GM12878 (cell line): ENCODE measurements at regions not wholly inside any gene's neighbourhood (a gene's known extent, or its start where the extent isn't known, plus 50 kb on each side); places are given as distances from the start of the nearest gene placed in this dataset.
"Not testable (repeated sequence)": the region's sequence is repeated elsewhere in the genome, so short reads cannot be mapped to it uniquely, and the experiment has no call there.

Source experiments
- ATAC-seq: fragments of 200-7000 bp; cut with Tn5 transposase; 3 replicates; pipeline ENCODE4 v1.9.1; 2020; ENCODE audit warnings: mild to moderate bottlenecking, moderate library complexity
- BruUV-seq: library from RNA; stranded (reverse); fragments of 400-500 nt; replicated peaks from 2 replicates; lab custom pipeline; 2021; lab: Mats Ljungman, UMichigan
- CTCF ChIA-PET: fragments of 300-600 bp; sonication (Branson Sonifier 250); formaldehyde crosslinking; extraction: SDS; loops from one replicate; lab custom pipeline; 2021; ENCODE audit warnings: inconsistent platforms; lab: Yijun Ruan, JAX
- POLR2A ChIA-PET: fragments of 350-600 bp; formaldehyde crosslinking; extraction: SDS; loops from one replicate; lab custom pipeline; 2021; ENCODE audit warnings: inconsistent platforms; lab: Charles Lee
- RAD21 ChIA-PET: fragments of 300-600 bp; sonication (Branson Sonifier 250); formaldehyde crosslinking; loops from one replicate; lab custom pipeline; 2023; ENCODE audit warnings: antibody characterized with exemption; ENCODE audit not compliant: unreplicated experiment; lab: Charles Lee
- SMC1A ChIA-PET: fragments of 300-600 bp; sonication (Branson Sonifier 250); formaldehyde crosslinking; loops from one replicate; lab custom pipeline; 2023; ENCODE audit not compliant: unreplicated experiment, uncharacterized antibody; lab: Charles Lee
- DNase-seq: peaks from one replicate; pipeline ENCODE4 v3.0.0-alpha.2; 2011; ENCODE audit warnings: low read depth, low spot score
- FAIRE-seq: peaks from 3 replicates; lab custom pipeline; 2011; peaks lifted over from hg19 to GRCh38; lab: Jason Lieb, UNC
- H2AFZ ChIP-seq: 2 replicates; pipeline ENCODE4 v1.6.0; 2011; ENCODE audit warnings: low read depth, low read length, control low read depth; ENCODE audit not compliant: control insufficient read depth
- H3K27ac ChIP-seq: 2 replicates; pipeline ENCODE4 v1.5.1; 2011; ENCODE audit warnings: control low read depth; ENCODE audit not compliant: control insufficient read depth, insufficient read depth
- H3K27me3 ChIP-seq, 2 experiments: replicated peaks in 1 of 2; 2 replicates each; pipeline versions ENCODE4 v1.6.0 to v1.6.1; 2011; ENCODE audit warnings: low read length in 1 of 2; ENCODE audit not compliant: control insufficient read depth in 2 of 2, insufficient read depth in 2 of 2
- H3K36me3 ChIP-seq, 2 experiments: 2 replicates each; pipeline ENCODE4 v1.5.1; 2011; ENCODE audit warnings: low read length in 1 of 2; ENCODE audit not compliant: control insufficient read depth in 2 of 2, insufficient read depth in 2 of 2
- H3K4me1 ChIP-seq: 2 replicates; pipeline ENCODE4 v1.6.1; 2011; ENCODE audit warnings: mild to moderate bottlenecking, low read length, moderate library complexity, mixed read lengths; ENCODE audit not compliant: control insufficient read depth, insufficient read depth
- H3K4me2 ChIP-seq: 2 replicates; pipeline ENCODE4 v1.6.0; 2011; ENCODE audit warnings: control low read depth; ENCODE audit not compliant: control insufficient read depth, insufficient read depth
- H3K4me3 ChIP-seq: fragments of 200-600 bp; sonication (generic); 2 replicates; pipeline ENCODE4 v1.5.1; 2016
- H3K79me2 ChIP-seq: 2 replicates; pipeline ENCODE4 v1.6.0; 2011; ENCODE audit warnings: low read length; ENCODE audit not compliant: control insufficient read depth, insufficient read depth
- H3K9ac ChIP-seq: 2 replicates; pipeline ENCODE4 v1.8.0; 2011; ENCODE audit warnings: low read length, control low read depth, mixed read lengths; ENCODE audit not compliant: control insufficient read depth, insufficient read depth
- H3K9me3 ChIP-seq: replicated peaks from 3 replicates; pipeline ENCODE4 v1.5.1; 2011; ENCODE audit warnings: mild to moderate bottlenecking, low read length; ENCODE audit not compliant: control insufficient read depth, insufficient read depth
- H4K20me1 ChIP-seq: 2 replicates; pipeline ENCODE4 v1.6.0; 2011; ENCODE audit not compliant: control insufficient read depth, insufficient read depth
- CREM ChIP-seq: IDR thresholded peaks from 2 replicates; pipeline ENCODE4 v1.6.1; 2014; ENCODE audit warnings: antibody characterized with exemption, low read depth
- CTCF ChIP-seq, 3 experiments: IDR thresholded peaks in 2 of 3; conservative IDR thresholded peaks in 1 of 3; 2 replicates each; pipeline ENCODE4 v1.5.1; 2011; ENCODE audit warnings: low read depth in 3 of 3, low read length in 3 of 3, mild to moderate bottlenecking in 3 of 3, control low read depth in 2 of 3, moderate library complexity in 2 of 3, inconsistent platforms in 1 of 3, mixed read lengths in 1 of 3; ENCODE audit not compliant: control insufficient read depth in 2 of 3, insufficient read depth in 1 of 3; ENCODE audit errors: extremely low read depth in 1 of 3
- MEF2B ChIP-seq: fragments of 450-650 bp; IDR thresholded peaks from 2 replicates; pipeline ENCODE4 v1.6.1; 2018; ENCODE audit warnings: mild to moderate bottlenecking, moderate library complexity; ENCODE audit not compliant: partially characterized antibody, poor library complexity, severe bottlenecking
- WGBS: methylation state at CpG from one replicate; pipeline ENCODE4 v1.1.6; 2016; ENCODE audit warnings: low lambda C conversion rate; ENCODE audit not compliant: insufficient replicate concordance, insufficient coverage; ENCODE audit errors: missing lambda C conversion rate; 5-methylcytosine and 5-hydroxymethylcytosine counted together
- in situ Hi-C: fragments of 300-500 bp; cut with MboI; formaldehyde crosslinking; loops from 9 replicates; pipeline ENCODE4 v1.14.3; 2018; ENCODE audit warnings: mixed read lengths
- intact Hi-C: fragments of 100-400 bp; cut with micrococcal nuclease; formaldehyde crosslinking; loops from one replicate; pipeline ENCODE4 v1.14.2; 2022; ENCODE audit not compliant: unreplicated experiment

GRCh38 chr5:154701181-154701580, 54.0 kb upstream of the LARP1 start:
- H2AFZ ChIP-seq: no peak overlapping the region
- no peaks in the 10 kb centered on the region for H3K9me3 ChIP-seq
- ChIA-PET SMC1A (interaction anchor here (0.6 kb wide), 1 partner anchor 102 kb away, joined by 3 read pairs; no protein-coding TSS in a partner anchor), RAD21 (no interaction called here), CTCF (no interaction called here)
- in situ Hi-C loops: no loop called here
- H3K36me3 ChIP-seq: no peaks in the 10 kb centered on the region
- TF ChIP-seq CREM: no peak
- no peak for TF ChIP-seq CTCF (IDR thresholded peaks at IDR 0.05 in 2 of 3, conservative IDR thresholded peaks at IDR 0.05 in 1 of 3; ENCODE audit: control insufficient read depth in 2 of 3, extremely low read depth in 1 of 3, insufficient read depth in 1 of 3, low read depth in 3 of 3, low read length in 3 of 3)
- TF ChIP-seq MEF2B: no peak
- TF ChIP-seq, all 136 proteins: peak for 0
- no peaks in the 10 kb centered on the region for H3K27me3 ChIP-seq
- H3K4me2 ChIP-seq: no peak overlapping the region
- POLR2A ChIA-PET: no interaction called here
- intact Hi-C loops: no loop called here
- no peaks in the 10 kb centered on the region for H3K4me1 ChIP-seq
- DNase-seq (no peak), FAIRE-seq (no peak), ATAC-seq (no peak)
- H3K9ac ChIP-seq: no peak overlapping the region
- no peak overlapping the region for H3K4me3 ChIP-seq
- H3K27ac ChIP-seq: no peak overlapping the region
- H4K20me1 ChIP-seq: no peaks in the 10 kb centered on the region
- 4% methylated on average over 3 of the region's 3 CpGs for WGBS
- BruUV-seq: no TSS peak
- H3K79me2 ChIP-seq: no peaks in the 10 kb centered on the region

DNA sequence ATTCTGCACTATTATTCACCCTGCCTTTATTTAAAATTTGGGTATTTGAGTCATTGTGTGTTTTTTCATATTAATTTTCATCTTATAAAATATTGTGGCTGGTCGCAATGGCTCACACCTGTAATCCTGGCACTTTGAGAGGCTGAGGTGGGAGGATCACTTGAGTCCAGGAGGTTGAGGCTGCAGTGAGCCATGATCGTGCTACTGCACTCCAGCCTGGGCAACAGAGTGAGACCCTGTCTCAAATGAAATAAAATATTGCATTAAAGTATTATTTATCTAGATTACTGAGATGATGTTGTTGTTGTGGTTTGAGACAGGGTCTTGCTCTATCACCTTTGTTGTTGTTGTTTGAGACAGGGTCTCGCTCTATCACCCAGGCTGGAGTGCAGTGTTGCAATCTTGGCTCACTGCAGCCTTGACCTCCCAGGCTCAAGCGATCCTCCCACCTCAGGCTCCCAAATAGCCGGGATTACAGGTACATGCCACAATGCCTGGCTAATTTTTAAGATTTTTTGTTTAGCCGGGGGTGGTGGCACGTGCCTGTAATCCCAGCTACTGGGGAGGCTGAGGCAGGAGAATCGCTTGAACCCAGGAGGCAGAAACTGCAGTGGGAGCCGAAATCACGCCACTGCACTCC, 54.8 kb upstream of the LARP1 start:
- DNase-seq, H3K27me3 ChIP-seq, CTCF ChIA-PET, H3K4me1 ChIP-seq, SMC1A ChIA-PET, H3K9me3 ChIP-seq, in situ Hi-C loops, RAD21 ChIA-PET, H3K4me3 ChIP-seq, POLR2A ChIA-PET, BruUV-seq, H4K20me1 ChIP-seq, H3K9ac ChIP-seq, H3K36me3 ChIP-seq, FAIRE-seq, ATAC-seq, H3K79me2 ChIP-seq, H3K27ac ChIP-seq, intact Hi-C loops, H2AFZ ChIP-seq, H3K4me2 ChIP-seq: not testable (repeated sequence)
- WGBS: 62% methylated on average over 10 of the region's 10 CpGs
